ENCODE measurements at regions not wholly inside any gene's neighbourhood (a gene's known extent, or its start where the extent isn't known, plus 50 kb on each side); places are given as distances from the start of the nearest gene placed in this dataset.
"Not testable (repeated sequence)": the region's sequence is repeated elsewhere in the genome, so short reads cannot be mapped to it uniquely, and the experiment has no call there.

GRCh38 chr6:50467931-50468330, 245.4 kb upstream of the TFAP2D start:
- no peak for DNase-seq (ENCODE audit: low spot score)

- DNase-seq (ENCODE audit: low spot score) = no peak
These were observed 242.3 kb upstream of the TFAP2D start for GRCh38 chr6:50471041-50471440.

GRCh38 chr6:50510361-50510760, 203.0 kb upstream of the TFAP2D start:
- no peak for DNase-seq (ENCODE audit: low spot score)

DNA sequence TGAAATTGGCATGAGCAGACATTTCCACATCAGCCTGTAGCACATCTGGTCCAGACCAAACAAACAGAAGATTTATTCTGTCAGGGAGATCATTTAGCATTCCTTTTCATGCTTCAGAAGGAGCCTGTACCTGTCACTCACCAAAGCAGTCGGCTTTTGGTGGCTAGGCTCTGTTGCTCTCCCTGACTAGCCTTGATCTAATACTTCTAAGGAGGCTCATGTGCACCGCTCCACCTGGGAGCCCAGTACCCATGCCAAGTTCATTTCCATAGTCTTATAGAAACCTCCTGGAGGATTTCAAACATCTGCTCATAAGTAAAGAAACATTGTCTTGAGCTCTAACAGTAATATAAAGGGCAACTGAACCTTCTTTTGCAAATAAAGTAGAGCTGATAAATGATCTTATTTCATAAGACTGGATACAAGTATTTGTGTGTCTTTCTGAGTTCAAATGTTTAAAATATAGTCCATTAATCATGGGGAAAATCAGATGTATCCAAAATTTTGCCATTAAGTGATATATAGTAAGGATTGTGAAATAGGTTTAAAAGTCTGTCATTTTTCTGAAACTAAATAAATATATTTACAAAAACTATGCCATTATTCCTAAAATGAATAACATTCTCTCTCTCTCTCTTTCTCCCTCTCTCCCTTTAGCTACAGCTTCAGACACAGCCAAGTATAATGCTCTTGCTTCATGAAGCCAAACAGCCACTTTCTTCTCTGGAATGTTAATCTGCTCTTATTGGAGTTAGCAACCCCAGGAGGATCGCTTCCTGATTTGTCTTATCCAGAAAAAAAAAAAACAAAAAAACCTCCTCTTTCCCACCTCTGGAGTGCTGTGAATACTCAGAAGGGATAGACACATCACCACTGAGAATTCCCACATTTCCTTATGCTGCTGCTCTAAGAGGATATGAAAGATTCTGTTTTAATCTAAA, 192.7 kb upstream of the TFAP2D start:
- DNase-seq (ENCODE audit: low spot score) = no peak

DNA sequence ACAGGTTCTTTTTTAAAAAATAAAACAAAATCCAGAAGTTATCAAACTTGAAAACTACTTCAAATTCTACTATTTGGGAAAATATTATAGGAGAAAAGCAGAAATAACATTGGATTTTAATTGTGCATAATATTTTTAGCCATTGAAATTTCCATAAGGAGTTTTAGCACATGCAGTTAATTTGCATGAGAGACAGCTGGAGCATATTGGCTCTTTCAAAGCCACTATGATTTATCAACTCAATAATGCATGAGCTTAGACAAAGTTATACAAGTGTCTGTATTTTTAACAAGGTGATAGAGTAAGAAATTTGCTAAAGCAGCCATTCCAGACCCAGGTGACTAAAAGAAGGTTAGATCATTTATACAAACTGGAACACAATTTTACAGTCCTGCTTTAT, 189.0 kb upstream of the TFAP2D start:
- DNase-seq (ENCODE audit: low spot score) = no peak

DNA sequence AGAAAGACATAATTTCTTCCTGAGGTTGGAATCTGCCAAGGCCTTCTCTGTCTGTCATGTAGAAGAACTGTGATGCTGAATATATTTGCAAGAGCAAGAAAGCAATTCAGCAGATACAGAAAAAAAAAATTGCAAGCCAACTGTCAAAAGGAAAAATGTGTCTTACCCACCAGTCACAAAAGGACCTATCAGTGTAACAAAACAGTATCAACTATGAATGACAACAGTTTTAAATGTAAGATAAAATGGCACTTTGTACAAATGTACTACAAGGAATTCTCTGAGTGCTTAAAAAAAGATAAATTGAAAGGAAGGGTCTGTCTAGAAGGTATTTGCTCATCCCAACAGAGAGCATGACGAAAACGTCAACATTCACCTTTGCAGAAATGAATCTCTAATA, 185.3 kb upstream of the TFAP2D start:
- no peak for DNase-seq (ENCODE audit: low spot score)

DNA sequence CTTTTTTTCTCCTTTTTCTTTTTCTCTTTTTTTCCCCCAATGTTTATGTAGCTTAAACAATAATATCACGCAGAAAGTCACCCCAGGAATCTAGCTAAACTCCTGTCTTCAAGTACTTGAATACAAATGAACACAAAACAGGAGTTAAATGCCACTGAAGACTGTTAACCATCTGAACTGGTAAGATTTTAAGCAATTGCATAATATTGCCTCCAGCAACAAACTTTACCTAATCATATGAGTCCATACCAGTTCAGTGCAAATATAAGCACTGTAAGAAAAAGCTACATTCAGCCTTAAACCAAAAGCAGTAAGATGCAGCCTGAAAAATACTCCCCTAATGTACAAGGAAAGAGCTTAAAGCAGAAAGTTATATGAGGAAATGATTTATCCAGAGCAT, 173.9 kb upstream of the TFAP2D start:
- DNase-seq (ENCODE audit: low spot score) = no peak

- no peak for DNase-seq (ENCODE audit: low spot score)
These were observed 171.4 kb upstream of the TFAP2D start for GRCh38 chr6:50541941-50542340.

GRCh38 chr6:50543666-50544065, 169.7 kb upstream of the TFAP2D start:
- DNase-seq (ENCODE audit: low spot score) = no peak

DNA sequence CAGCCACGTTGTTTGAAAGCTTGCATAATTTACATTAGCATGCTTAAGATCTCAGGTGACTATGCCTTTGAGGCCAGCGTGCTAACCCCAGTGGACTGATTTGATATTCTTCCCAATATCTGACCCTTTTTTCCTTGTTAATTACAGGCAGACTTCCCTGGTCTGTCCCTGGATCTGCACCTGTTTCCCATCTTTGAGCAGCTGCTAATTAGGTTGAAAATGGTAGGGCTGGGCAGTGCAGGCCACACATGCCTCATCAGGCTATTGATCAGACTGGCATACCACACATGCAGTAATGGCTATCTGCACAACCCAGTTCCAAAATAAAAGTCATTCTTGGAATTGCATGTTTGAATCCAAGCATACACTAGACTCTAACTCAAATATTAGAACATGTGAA, 164.3 kb upstream of the TFAP2D start:
- no peak for DNase-seq (ENCODE audit: low spot score)

- no peak for DNase-seq (ENCODE audit: low spot score)
These were observed 163.9 kb upstream of the TFAP2D start for GRCh38 chr6:50549475-50549874.

DNA sequence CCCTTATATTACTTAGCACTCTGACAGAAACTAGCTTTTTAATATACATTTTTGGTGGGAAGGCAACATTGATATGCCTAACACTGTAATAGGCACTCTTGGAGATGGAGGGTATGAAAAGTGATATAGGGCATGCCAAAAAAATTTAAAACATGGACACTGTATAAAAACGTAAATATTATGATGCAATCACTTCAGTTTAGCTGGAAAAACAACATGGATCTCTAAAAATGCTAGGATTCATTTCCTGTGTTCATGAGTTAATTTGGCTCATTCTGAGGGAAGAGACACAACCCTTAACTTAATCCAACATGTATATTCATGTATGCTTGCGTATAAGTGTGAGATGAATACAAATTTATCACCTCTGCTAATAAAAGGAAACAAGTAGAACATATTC, 157.3 kb upstream of the TFAP2D start:
- no peak for DNase-seq (ENCODE audit: low spot score)

- no peak for DNase-seq (ENCODE audit: low spot score)
These were observed 148.3 kb upstream of the TFAP2D start for GRCh38 chr6:50565004-50565403.

- DNase-seq (ENCODE audit: low spot score) = not testable (repeated sequence)
These were observed 142.1 kb upstream of the TFAP2D start for GRCh38 chr6:50571230-50571629.

- no peak for DNase-seq (ENCODE audit: low spot score)
These were observed 127.6 kb upstream of the TFAP2D start for GRCh38 chr6:50585441-50586330.

- no peak for DNase-seq (ENCODE audit: low spot score)
These were observed 127.0 kb upstream of the TFAP2D start for GRCh38 chr6:50586331-50586675.

GRCh38 chr6:50589751-50590470, 123.4 kb upstream of the TFAP2D start:
- no peak for DNase-seq (ENCODE audit: low spot score)

GRCh38 chr6:50591135-50591534, 122.2 kb upstream of the TFAP2D start:
- DNase-seq (ENCODE audit: low spot score) = no peak

DNA sequence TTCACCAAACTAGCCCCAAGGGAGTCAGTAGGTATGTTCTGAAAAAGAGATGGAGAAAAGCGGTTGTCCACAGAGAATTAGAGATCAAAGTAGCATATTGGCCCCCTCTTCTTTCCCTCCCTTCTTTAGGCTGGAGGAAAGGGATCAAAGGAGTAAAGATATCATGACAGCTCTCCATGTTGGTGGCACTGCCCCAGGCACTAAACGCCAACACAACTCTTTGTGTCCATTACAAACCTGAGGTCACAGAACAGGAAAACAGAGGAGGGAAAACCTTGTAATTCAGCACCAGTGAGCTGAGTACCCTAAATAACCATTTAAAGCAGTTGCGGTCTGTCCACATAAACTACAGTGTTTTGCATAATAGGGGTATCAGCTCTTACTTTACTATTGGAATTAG, 113.0 kb upstream of the TFAP2D start:
- no peak for DNase-seq (ENCODE audit: low spot score)

GRCh38 chr6:50602292-50602691, 111.0 kb upstream of the TFAP2D start:
- no peak for DNase-seq (ENCODE audit: low spot score)

- DNase-seq (ENCODE audit: low spot score) = no peak
These were observed 104.9 kb upstream of the TFAP2D start for GRCh38 chr6:50608421-50608820.

DNA sequence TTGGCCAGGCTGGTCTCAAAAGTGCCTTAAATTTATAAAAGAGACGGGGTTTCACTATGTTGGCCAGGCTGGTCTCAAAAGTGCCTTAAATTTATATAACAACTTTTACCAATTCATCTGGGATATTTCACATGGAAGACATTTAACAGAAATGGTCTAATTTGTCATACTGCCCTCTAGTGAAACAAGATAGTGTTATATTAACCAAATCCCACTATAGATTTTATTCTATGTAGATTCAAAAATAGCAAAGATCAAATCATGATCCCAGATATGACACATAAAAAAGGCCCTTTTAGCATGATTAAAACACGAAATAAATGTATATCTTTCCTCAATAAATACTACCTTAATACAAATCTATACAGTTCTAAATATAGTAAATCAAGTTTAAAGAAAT, 102.8 kb upstream of the TFAP2D start:
- peak; percentile 20 for DNase-seq (ENCODE audit: low spot score)
